Liver (tissue), 8 donors: ENCODE measurements at regions not wholly inside any gene's neighbourhood (a gene's known extent, or its start where the extent isn't known, plus 50 kb on each side); places are given as distances from the start of the nearest gene placed in this dataset.
A peak's percentile ranks its signal among the peaks of the same experiment; 100 is the strongest.

Experiments used
- DNase-seq: peaks from one replicate; pipeline ENCODE4 v3.0.0-alpha.2; 2017; ENCODE audit warnings: low spot score
- H3K27ac ChIP-seq, 2 donors: one replicate each; pipeline ENCODE4 v1.7.0; 2013; ENCODE audit warnings: inconsistent platforms in 2 of 2, low read length in 2 of 2, control low read depth in 1 of 2, low read depth in 1 of 2, mild to moderate bottlenecking in 1 of 2
- H3K27me3 ChIP-seq, 4 donors: one replicate each; pipeline versions ENCODE4 v1.6.1 to v1.7.0; 2013; ENCODE audit warnings: low read length in 3 of 4, inconsistent platforms in 1 of 4, mild to moderate bottlenecking in 1 of 4, moderate library complexity in 1 of 4; ENCODE audit not compliant: control insufficient read depth in 4 of 4, insufficient read depth in 4 of 4
- H3K36me3 ChIP-seq, 4 donors: one replicate each; pipeline versions ENCODE4 v1.6.1 to v1.7.0; 2013; ENCODE audit warnings: low read length in 3 of 4, mild to moderate bottlenecking in 3 of 4, low read depth in 1 of 4, moderate library complexity in 1 of 4; ENCODE audit not compliant: control insufficient read depth in 4 of 4, insufficient read depth in 3 of 4
- H3K4me1 ChIP-seq, 4 donors: one replicate each; pipeline versions ENCODE4 v1.6.1 to v1.7.0; 2013; ENCODE audit warnings: low read length in 3 of 4, mild to moderate bottlenecking in 3 of 4, moderate library complexity in 1 of 4; ENCODE audit not compliant: control insufficient read depth in 4 of 4, insufficient read depth in 4 of 4
- H3K4me3 ChIP-seq, 3 donors: one replicate each; pipeline versions ENCODE4 v1.6.1 to v1.7.0; 2013; ENCODE audit warnings: low read length in 3 of 3, control low read depth in 1 of 3, low read depth in 1 of 3, mild to moderate bottlenecking in 1 of 3
- H3K9ac ChIP-seq, 2 donors: one replicate each; pipeline ENCODE4 v1.7.0; 2013; ENCODE audit warnings: low read length in 2 of 2, mild to moderate bottlenecking in 2 of 2, moderate library complexity in 2 of 2, control low read depth in 1 of 2, low read depth in 1 of 2
- H3K9me3 ChIP-seq, 4 donors: one replicate each; pipeline versions ENCODE4 v1.6.1 to v1.7.0; 2013; ENCODE audit warnings: low read length in 3 of 4; ENCODE audit not compliant: control insufficient read depth in 4 of 4
- CTCF ChIP-seq: fragments of 150-350 bp; IDR thresholded peaks from 2 replicates; pipeline ENCODE4 v1.5.1; 2017; ENCODE audit warnings: improper control_type of control experiment, low read depth, low read length; ENCODE audit not compliant: missing input control
- EGR1 ChIP-seq, 2 donors: IDR thresholded peaks; 2 replicates each; pipeline ENCODE4 v1.6.1; 2016 to 2018; ENCODE audit warnings: antibody characterized with exemption in 2 of 2, low read depth in 2 of 2
- FOXA1 ChIP-seq: IDR thresholded peaks from 2 replicates; pipeline ENCODE4 v1.6.1; 2016; ENCODE audit warnings: antibody characterized with exemption
- FOXA2 ChIP-seq: IDR thresholded peaks from 2 replicates; pipeline ENCODE4 v1.6.1; 2016; ENCODE audit warnings: antibody characterized with exemption
- GABPA ChIP-seq, 2 donors: IDR thresholded peaks in 1 of 2; conservative IDR thresholded peaks in 1 of 2; 2 replicates each; pipeline ENCODE4 v1.6.1; 2016; ENCODE audit warnings: antibody characterized with exemption in 2 of 2, mild to moderate bottlenecking in 1 of 2, moderate library complexity in 1 of 2
- HNF4A ChIP-seq, 2 donors: conservative IDR thresholded peaks; 2 replicates each; pipeline ENCODE4 v1.6.1; 2016; ENCODE audit warnings: antibody characterized with exemption in 2 of 2, mild to moderate bottlenecking in 2 of 2
- HNF4G ChIP-seq: IDR thresholded peaks from 2 replicates; pipeline ENCODE4 v1.6.1; 2016; ENCODE audit warnings: antibody characterized with exemption
- JUND ChIP-seq, 2 donors: IDR thresholded peaks; 2 replicates each; pipeline ENCODE4 v1.6.1; 2016; ENCODE audit warnings: antibody characterized with exemption in 2 of 2
- MAX ChIP-seq: IDR thresholded peaks from 2 replicates; pipeline ENCODE4 v1.6.1; 2016; ENCODE audit warnings: antibody characterized with exemption
- NR2F2 ChIP-seq: IDR thresholded peaks from 2 replicates; pipeline ENCODE4 v1.6.1; 2016; ENCODE audit warnings: antibody characterized with exemption
- RAD21 ChIP-seq, 2 donors: IDR thresholded peaks; 2 replicates each; pipeline ENCODE4 v1.6.1; 2016; ENCODE audit warnings: antibody characterized with exemption in 2 of 2, mild to moderate bottlenecking in 2 of 2
- RXRA ChIP-seq, 2 donors: IDR thresholded peaks; 2 replicates each; pipeline ENCODE4 v1.6.1; 2017 to 2018; ENCODE audit warnings: antibody characterized with exemption in 2 of 2, mild to moderate bottlenecking in 1 of 2
- TAF1 ChIP-seq: conservative IDR thresholded peaks from 2 replicates; pipeline ENCODE4 v1.6.1; 2016; ENCODE audit warnings: antibody characterized with exemption, mild to moderate bottlenecking
- YY1 ChIP-seq: IDR thresholded peaks from 2 replicates; pipeline ENCODE4 v1.6.1; 2016; ENCODE audit warnings: antibody characterized with exemption, mild to moderate bottlenecking
- ZBTB33 ChIP-seq: IDR thresholded peaks from 2 replicates; pipeline ENCODE4 v1.6.1; 2016; ENCODE audit warnings: antibody characterized with exemption
- WGBS: extraction: QIAGEN DNeasy Blood & Tissue Kit; methylation state at CpG from one replicate; pipeline ENCODE4 v1.1.7; 2013; 5-methylcytosine and 5-hydroxymethylcytosine counted together
- donor health status: healthy.
- donor health status: healthy.
- donor health status: healthy.
- donor health status: healthy.
- donor health status: healthy.

- H3K9ac ChIP-seq, result no peak overlapping the region
These were observed 1337.6 kb upstream of the SLC39A10 start for GRCh38 chr2:194319222-194319992.

GRCh38 chr2:194314042-194314441, 1343.0 kb upstream of the SLC39A10 start:
- no peak for TF ChIP-seq GABPA (IDR thresholded peaks at IDR 0.05 in 1 of 2, conservative IDR thresholded peaks at IDR 0.05 in 1 of 2)
- TF ChIP-seq HNF4A (conservative IDR thresholded peaks at IDR 0.05), result no peak
- no peak for TF ChIP-seq RAD21 (IDR thresholded peaks at IDR 0.05)
- TF ChIP-seq NR2F2, result no peak
- no peak for TF ChIP-seq JUND (IDR thresholded peaks at IDR 0.05)
- no peak for TF ChIP-seq MAX
- TF ChIP-seq FOXA1, result no peak
- no peak for TF ChIP-seq YY1
- TF ChIP-seq RXRA (IDR thresholded peaks at IDR 0.05), result no peak
- TF ChIP-seq CTCF, result no peak
- no peak for TF ChIP-seq TAF1
- TF ChIP-seq ZBTB33, result no peak
- DNase-seq, result no peak
- Histone ChIP-seq H3K9me3 (no peaks in the 10 kb centered on the region), H3K36me3 (no peaks in the 10 kb centered on the region), H3K9ac (no peak overlapping the region), H3K4me3 (no peak overlapping the region), H3K4me1 (no peaks in the 10 kb centered on the region), H3K27me3 (no peaks in the 10 kb centered on the region), H3K27ac (no peak overlapping the region)
- 89% methylated on average over 3 of the region's 3 CpGs for WGBS

More at GRCh38 chr2:194319222-194319992, 1337.6 kb upstream of the SLC39A10 start:
- H3K4me1 ChIP-seq, result no peaks in the 10 kb centered on the region
- no peaks in the 10 kb centered on the region for H3K9me3 ChIP-seq
- WGBS, result 84% methylated on average over 4 of the region's 4 CpGs
- no peak overlapping the region for H3K4me3 ChIP-seq
- H3K27ac ChIP-seq, result no peak overlapping the region
- H3K36me3 ChIP-seq, result no peaks in the 10 kb centered on the region
- no peaks in the 10 kb centered on the region for H3K27me3 ChIP-seq
- no peak for DNase-seq
- TF ChIP-seq CTCF (peak; percentile 14), HNF4G (no peak), FOXA2 (no peak), HNF4A (conservative IDR thresholded peaks at IDR 0.05) (no peak), EGR1 (IDR thresholded peaks at IDR 0.05; ENCODE audit: low read depth in 2 of 2) (no peak)
